Ectodermal cell (in vitro differentiated cells): ENCODE measurements at regions not wholly inside any gene's neighbourhood (a gene's known extent, or its start where the extent isn't known, plus 50 kb on each side); places are given as distances from the start of the nearest gene placed in this dataset.

Experiments
- H3K27ac ChIP-seq: 2 replicates; pipeline ENCODE4 v1.7.0; 2013; ENCODE audit warnings: mild to moderate bottlenecking, low read depth, low read length; ENCODE audit not compliant: insufficient read depth, poor library complexity, severe bottlenecking
- H3K27me3 ChIP-seq: 2 replicates; pipeline ENCODE4 v1.7.0; 2013; ENCODE audit warnings: mild to moderate bottlenecking, low read length; ENCODE audit not compliant: insufficient read depth, control insufficient read depth, poor library complexity, severe bottlenecking
- H3K36me3 ChIP-seq: one replicate; pipeline ENCODE4 v1.7.0; 2013; ENCODE audit warnings: low read length; ENCODE audit not compliant: control insufficient read depth, insufficient read depth
- H3K4me1 ChIP-seq: one replicate; pipeline ENCODE4 v1.7.0; 2013; ENCODE audit warnings: low read length; ENCODE audit not compliant: control insufficient read depth, insufficient read depth
- H3K4me3 ChIP-seq: 2 replicates; pipeline ENCODE4 v1.7.0; 2013; ENCODE audit warnings: low read depth, low read length, control low read depth; ENCODE audit not compliant: insufficient read depth
- H3K9me3 ChIP-seq: 2 replicates; pipeline ENCODE4 v1.7.0; 2013; ENCODE audit warnings: mild to moderate bottlenecking, low read length, moderate library complexity; ENCODE audit not compliant: control insufficient read depth
- whole genome bisulfite sequencing, 2 experiments: methylation state at CpG; one replicate each; pipeline ENCODE4 v1.1.7; 2013; ENCODE audit warnings: missing lambda C conversion rate in 2 of 2; 5-methylcytosine and 5-hydroxymethylcytosine counted together

DNA sequence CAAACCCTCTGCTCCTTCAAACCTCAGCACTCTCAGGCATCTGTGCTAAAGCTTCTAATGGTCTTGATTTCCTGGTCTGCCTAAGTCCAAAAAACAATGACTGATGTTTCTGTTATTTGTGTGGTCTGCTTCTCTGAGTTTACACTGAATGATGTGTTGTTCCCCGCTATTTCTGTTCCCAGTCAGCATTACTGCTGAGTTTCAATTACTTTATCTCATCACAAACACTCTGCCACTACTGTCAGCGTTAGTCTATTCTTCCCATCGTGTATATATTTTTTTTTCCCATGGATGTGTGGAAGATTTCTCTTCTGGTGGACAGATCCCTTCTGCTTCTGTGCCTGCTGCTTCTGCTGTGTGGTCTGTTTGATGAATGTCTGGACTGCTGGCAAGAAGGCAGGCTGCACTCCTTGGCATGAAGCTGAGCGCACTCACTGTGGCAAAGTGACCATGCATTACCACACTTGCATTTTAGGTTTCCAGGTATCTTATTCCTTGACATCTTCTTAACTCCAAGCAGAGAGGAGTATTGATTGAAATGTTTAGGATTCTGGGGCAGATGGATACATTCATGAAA, 106.9 kb upstream of the PAQR3 start:
- no peaks in the 10 kb centered on the region for H3K36me3 ChIP-seq
- H3K4me3 ChIP-seq = no peak overlapping the region
- no peaks in the 10 kb centered on the region for H3K4me1 ChIP-seq
- no peaks in the 10 kb centered on the region for H3K27me3 ChIP-seq
- H3K27ac ChIP-seq = no peak overlapping the region
- WGBS, 2 experiments = 89 to 91% methylated on average over 2 to 4 of the region's 4 CpGs
- H3K9me3 ChIP-seq = no peaks in the 10 kb centered on the region

DNA sequence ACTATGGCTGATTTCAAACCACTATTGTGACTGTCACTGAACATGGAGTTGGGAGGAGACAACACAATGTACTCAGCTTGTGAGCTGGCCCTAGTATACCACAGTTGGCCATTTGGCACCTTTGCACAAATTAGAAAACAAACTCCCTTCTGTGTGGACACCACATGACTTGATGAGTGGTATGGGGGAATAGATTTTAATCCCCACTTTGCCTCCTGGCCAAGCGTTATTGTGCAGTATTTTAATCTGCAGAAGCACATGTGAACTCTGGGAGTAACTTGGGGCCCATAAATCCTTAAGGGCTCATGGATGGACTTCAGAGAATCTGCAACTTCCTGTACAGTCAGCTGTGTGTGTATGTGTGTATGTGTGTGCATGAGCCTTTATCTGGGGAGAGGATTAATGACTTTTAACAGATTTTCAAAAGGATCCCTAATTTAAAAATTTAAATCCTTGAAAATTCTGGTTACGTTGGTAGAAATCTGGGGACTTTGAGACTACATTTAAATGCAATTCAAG, 105.0 kb upstream of the PAQR3 start:
- Histone ChIP-seq H3K9me3 (no peaks in the 10 kb centered on the region), H3K4me1 (no peaks in the 10 kb centered on the region), H3K27me3 (no peaks in the 10 kb centered on the region), H3K4me3 (no peak overlapping the region), H3K27ac (no peak overlapping the region), H3K36me3 (no peaks in the 10 kb centered on the region)
- 95 to 100% methylated on average over 2 of the region's 2 CpGs for WGBS, 2 experiments

DNA sequence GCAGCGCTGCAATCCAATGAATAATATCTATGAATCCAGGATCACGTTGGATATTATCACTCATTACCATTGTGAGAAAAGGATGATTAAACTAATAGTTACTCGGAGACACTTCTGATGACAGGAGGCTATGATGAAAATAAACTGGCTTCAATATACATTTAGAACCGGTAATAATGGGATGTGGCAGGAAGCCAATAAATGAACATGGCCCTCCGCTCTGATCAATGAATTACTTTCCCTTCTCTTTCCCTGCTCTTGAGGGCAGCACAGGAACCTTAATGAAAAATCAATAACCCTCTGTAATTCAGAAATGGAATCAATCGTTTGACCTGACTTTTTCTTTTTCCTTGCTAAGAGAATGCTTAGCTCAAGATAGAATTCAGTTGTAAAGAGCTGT, 103.9 kb upstream of the PAQR3 start:
- H3K27ac ChIP-seq = no peak overlapping the region
- no peaks in the 10 kb centered on the region for H3K27me3 ChIP-seq
- no peaks in the 10 kb centered on the region for H3K36me3 ChIP-seq
- H3K9me3 ChIP-seq = no peaks in the 10 kb centered on the region
- H3K4me1 ChIP-seq = no peaks in the 10 kb centered on the region
- WGBS, 2 experiments = 95% methylated on average over 6 of the region's 6 CpGs
- H3K4me3 ChIP-seq = no peak overlapping the region

DNA sequence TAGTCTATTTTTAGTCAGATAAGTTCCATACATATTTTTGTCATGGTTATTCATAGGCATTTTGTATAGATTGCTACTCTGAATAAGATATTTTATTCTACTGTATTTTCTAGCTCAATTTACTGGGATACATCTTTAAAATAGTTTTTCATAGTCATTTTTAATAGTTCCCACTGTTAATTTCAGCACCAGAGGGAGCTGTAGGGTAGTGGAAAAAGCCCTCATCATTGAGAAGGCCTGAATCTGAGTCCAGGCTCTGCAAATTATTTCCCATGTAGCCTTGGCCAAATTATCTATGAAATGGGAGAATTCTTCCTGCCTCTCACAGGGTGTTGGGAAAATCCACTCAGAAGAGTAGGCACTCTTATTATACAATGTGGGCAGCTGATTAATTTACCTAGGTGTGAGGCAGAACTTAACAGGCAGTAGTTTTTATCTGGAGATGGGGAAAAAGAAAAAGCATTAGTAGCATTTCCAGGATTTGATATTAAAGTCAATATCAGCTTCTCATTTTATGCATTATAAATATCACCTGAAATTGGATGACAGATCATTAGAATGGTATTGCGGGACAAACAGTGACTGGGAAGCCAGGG, 102.9 kb upstream of the PAQR3 start:
- H3K27me3 ChIP-seq = no peaks in the 10 kb centered on the region
- no peak overlapping the region for H3K4me3 ChIP-seq
- no peak overlapping the region for H3K27ac ChIP-seq
- no peaks in the 10 kb centered on the region for H3K4me1 ChIP-seq
- no peaks in the 10 kb centered on the region for H3K9me3 ChIP-seq
- WGBS, 2 experiments = 92 to 100% methylated on average over 1 of the region's 1 CpG
- no peaks in the 10 kb centered on the region for H3K36me3 ChIP-seq

DNA sequence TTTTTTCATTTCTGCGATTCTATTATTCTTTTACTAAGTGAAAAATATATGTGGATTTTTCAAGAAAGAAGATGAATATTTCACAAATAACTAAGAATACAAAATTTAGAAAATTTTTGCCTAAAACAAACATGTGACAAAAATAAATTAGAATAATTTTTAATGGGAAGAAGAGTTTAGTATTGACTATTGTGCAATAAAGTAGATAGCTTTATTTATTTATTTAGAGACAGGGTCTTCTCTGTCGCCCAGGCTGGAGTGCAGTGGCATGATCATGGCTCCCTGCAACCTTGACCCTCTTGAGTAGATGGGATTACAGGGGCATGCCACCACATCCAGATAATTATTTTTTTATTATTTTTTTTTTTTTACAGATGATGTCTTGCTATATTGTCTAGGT, 95.3 kb upstream of the PAQR3 start:
- WGBS, 2 experiments = 89 to 100% methylated on average over 1 of the region's 2 CpGs
- Histone ChIP-seq H3K4me1 (no peaks in the 10 kb centered on the region), H3K9me3 (no peaks in the 10 kb centered on the region)

DNA sequence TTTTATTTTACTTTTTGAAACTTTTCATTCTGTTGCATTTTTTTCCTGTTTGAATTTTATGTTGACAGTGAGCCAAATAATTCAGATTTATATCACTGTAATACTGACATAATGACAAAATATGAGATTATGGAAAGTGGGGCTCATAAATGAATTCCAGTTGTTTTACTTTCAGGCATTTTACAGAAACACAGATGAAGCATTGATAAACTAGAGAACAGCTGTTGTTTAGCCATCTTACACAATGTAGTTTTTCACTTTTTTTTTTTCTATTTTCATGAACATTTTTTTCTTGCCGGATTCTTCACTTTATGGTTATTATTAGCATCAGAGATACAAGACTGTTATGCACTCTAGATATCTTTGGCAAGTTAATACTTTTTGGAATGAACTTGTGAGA, 91.7 kb upstream of the PAQR3 start:
- Histone ChIP-seq H3K27ac (no peak overlapping the region), H3K9me3 (no peaks in the 10 kb centered on the region), H3K4me3 (no peak overlapping the region), H3K27me3 (no peaks in the 10 kb centered on the region), H3K36me3 (no peaks in the 10 kb centered on the region), H3K4me1 (no peaks in the 10 kb centered on the region)
- 100% methylated on average over 1 of the region's 1 CpG; no CpG with 5 or more reads in 1 of the 2 experiments for WGBS, 2 experiments

More for the DNA sequence above, 95.3 kb upstream of the PAQR3 start:
- H3K36me3 ChIP-seq = no peaks in the 10 kb centered on the region
- no peaks in the 10 kb centered on the region for H3K27me3 ChIP-seq
- H3K4me3 ChIP-seq = no peak overlapping the region
- H3K27ac ChIP-seq = no peak overlapping the region

DNA sequence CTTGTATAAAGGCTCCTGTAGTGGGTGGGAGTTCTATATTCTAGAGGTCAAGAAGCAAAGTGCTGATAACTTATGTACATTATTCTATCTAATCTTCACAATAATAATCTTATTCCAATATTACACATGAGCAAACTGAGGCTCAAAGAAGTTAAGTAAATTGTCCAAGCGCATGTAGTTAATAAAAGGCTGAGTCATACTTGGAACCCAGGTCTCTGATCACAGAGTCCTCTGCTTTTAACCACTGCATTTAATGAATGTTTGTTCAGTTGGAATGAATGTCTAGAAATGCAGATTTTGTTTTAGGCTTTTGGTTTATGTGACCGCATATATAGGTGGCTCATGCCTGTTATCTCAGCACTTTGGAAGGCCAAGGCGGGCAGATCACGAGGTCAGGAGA, 88.4 kb upstream of the PAQR3 start:
- no peaks in the 10 kb centered on the region for H3K36me3 ChIP-seq
- H3K27me3 ChIP-seq = no peaks in the 10 kb centered on the region
- H3K27ac ChIP-seq = no peak overlapping the region
- WGBS, 2 experiments = 86 to 98% methylated on average over 4 of the region's 4 CpGs
- no peak overlapping the region for H3K4me3 ChIP-seq
- H3K4me1 ChIP-seq = no peaks in the 10 kb centered on the region
- H3K9me3 ChIP-seq = no peaks in the 10 kb centered on the region

DNA sequence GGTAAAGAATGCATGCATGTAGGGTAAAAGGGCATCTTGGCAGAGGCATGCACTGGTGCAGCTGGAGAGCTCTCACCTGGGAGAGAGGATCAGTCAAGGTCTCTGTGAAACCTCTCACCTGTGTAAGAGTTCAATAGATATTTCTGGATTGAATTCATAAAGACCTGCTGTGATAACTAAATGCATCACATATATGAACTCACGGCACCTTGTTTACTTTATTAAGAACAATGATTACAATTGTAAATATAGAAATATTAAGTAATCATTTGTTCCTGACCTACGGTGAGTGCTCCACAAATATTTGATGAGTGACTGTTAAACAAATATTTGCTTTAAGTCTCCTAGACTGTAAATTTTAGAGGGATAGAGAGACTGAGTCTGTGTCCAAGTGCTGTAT, 85.9 kb upstream of the PAQR3 start:
- no peaks in the 10 kb centered on the region for H3K4me1 ChIP-seq
- no peaks in the 10 kb centered on the region for H3K36me3 ChIP-seq
- no peaks in the 10 kb centered on the region for H3K27me3 ChIP-seq
- no peak overlapping the region for H3K4me3 ChIP-seq
- WGBS, 2 experiments = 0 to 50% methylated on average over 1 to 2 of the region's 2 CpGs
- H3K9me3 ChIP-seq = no peaks in the 10 kb centered on the region
- H3K27ac ChIP-seq = no peak overlapping the region

DNA sequence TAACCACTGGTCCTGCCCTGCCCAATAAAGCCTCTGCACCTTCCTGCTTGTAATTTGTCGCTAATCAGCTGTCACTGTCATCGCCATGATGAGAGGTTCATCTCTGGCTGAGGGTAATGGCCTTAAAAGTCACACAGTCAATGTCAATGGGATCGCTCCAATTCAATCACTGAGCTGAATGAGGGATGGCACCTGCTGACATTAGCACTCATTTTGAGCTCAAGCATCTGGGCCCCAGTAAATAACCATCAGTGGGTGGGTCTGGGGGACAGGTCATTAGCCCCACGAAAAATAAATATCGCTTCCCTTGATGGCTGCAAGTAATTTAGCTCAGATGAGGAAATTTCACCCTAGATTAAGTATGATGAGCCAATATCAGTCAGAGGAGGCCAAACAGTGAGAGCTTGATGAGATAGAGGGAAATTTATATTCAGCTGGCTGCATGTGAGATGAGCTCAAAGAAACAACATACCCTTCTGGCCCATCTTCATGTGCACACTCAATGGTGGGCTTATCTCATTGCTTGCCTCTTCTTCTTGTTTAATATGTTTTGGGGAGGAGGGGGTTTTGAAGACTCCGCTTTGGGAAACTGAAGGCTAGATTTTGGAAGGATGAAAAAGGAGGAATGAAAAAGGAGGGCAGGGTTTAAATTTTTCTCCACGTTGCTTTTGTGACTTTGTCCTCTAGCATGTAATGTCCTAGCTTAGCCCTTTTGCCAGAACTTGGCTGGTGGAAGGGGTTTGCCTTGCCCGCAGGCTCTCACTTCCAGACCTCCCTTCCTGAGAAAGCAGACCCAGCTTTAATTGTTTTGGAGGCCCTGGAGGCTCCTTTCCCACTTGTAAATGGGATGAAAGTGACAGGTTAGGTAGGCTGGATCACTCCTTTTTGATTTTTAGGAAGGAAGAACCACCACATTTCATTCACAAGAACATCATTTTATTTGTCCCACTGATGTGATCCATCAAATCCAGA, 84.8 kb upstream of the PAQR3 start:
- H3K27ac ChIP-seq = no peak overlapping the region

DNA sequence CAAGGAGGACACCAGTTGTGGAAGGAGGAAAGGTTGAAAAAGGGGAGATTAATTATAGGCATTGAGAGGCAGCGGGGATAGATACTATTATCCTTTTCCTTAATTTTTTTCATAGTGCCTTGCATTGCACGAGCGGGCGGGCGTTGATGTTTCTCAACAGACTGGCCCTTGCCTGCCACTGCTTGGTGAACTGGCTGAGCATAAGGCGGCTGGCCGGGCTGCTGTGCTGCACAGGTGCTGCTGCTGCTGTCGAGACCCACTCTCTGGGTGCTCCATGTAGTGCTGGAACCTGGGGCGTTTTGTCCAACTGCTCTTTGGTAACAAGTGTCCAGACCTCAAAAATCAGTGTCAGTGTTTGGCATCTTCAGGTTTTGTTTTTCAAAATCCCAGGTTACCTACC, 83.3 kb upstream of the PAQR3 start:
- H3K27ac ChIP-seq = no peak overlapping the region
- no peaks in the 10 kb centered on the region for H3K27me3 ChIP-seq
- H3K9me3 ChIP-seq = no peaks in the 10 kb centered on the region
- no peaks in the 10 kb centered on the region for H3K36me3 ChIP-seq
- 94% methylated on average over 9 of the region's 9 CpGs for WGBS, 2 experiments
- H3K4me3 ChIP-seq = no peak overlapping the region
- H3K4me1 ChIP-seq = no peaks in the 10 kb centered on the region

More for the DNA sequence above, 84.8 kb upstream of the PAQR3 start:
- no peak overlapping the region for H3K4me3 ChIP-seq
- H3K9me3 ChIP-seq = no peaks in the 10 kb centered on the region
- no peaks in the 10 kb centered on the region for H3K27me3 ChIP-seq
- 90 to 92% methylated on average over 8 of the region's 8 CpGs for WGBS, 2 experiments
- H3K36me3 ChIP-seq = no peaks in the 10 kb centered on the region
- H3K4me1 ChIP-seq = no peaks in the 10 kb centered on the region
